Activated T-cell treated with anti-CD3 and anti-CD28 coated beads for 4 hours (primary cell): ENCODE measurements at regions not wholly inside any gene's neighbourhood (a gene's known extent, or its start where the extent isn't known, plus 50 kb on each side); places are given as distances from the start of the nearest gene placed in this dataset.
"Not testable (repeated sequence)": the region's sequence is repeated elsewhere in the genome, so short reads cannot be mapped to it uniquely, and the experiment has no call there.

Experiments used
- DNase-seq: peaks from one replicate; pipeline ENCODE4 v3.0.0-alpha.2; 2020

- not testable (repeated sequence) for DNase-seq
These were observed 113.1 kb upstream of the AKAP13 start for GRCh38 chr15:85267158-85267857.

- no peak for DNase-seq
These were observed 105.9 kb upstream of the AKAP13 start for GRCh38 chr15:85274315-85275050.

GRCh38 chr15:85276508-85276907 is 103.9 kb upstream of the AKAP13 start:
- DNase-seq: no peak

- DNase-seq: no peak
These were observed 103.5 kb upstream of the AKAP13 start for GRCh38 chr15:85276921-85277320.

- DNase-seq: no peak
These were observed 102.5 kb upstream of the AKAP13 start for GRCh38 chr15:85277847-85278370.

- DNase-seq: no peak
These were observed 100.2 kb upstream of the AKAP13 start for GRCh38 chr15:85280203-85280602.

GRCh38 chr15:85281293-85281882 is 99.0 kb upstream of the AKAP13 start:
- no peak for DNase-seq

GRCh38 chr15:85282504-85283115 is 97.8 kb upstream of the AKAP13 start:
- no peak for DNase-seq

- not testable (repeated sequence) for DNase-seq
These were observed 96.6 kb upstream of the AKAP13 start for GRCh38 chr15:85283815-85284214.

- no peak for DNase-seq
These were observed 95.9 kb upstream of the AKAP13 start for GRCh38 chr15:85284497-85284896.

GRCh38 chr15:85289677-85290365 is 90.6 kb upstream of the AKAP13 start:
- no peak for DNase-seq

GRCh38 chr15:85292583-85292982 is 87.8 kb upstream of the AKAP13 start:
- not testable (repeated sequence) for DNase-seq

GRCh38 chr15:85296615-85297402 is 83.6 kb upstream of the AKAP13 start:
- DNase-seq: peak; percentile 67

GRCh38 chr15:85297537-85297936 is 82.9 kb upstream of the AKAP13 start:
- DNase-seq: no peak

- DNase-seq: no peak
These were observed 82.0 kb upstream of the AKAP13 start for GRCh38 chr15:85298366-85298765.

- DNase-seq: no peak
These were observed 81.5 kb upstream of the AKAP13 start for GRCh38 chr15:85298941-85299340.

GRCh38 chr15:85302271-85302670 is 78.1 kb upstream of the AKAP13 start:
- DNase-seq: no peak

GRCh38 chr15:85305050-85305449 is 75.4 kb upstream of the AKAP13 start:
- no peak for DNase-seq

- no peak for DNase-seq
These were observed 73.3 kb upstream of the AKAP13 start for GRCh38 chr15:85306946-85307686.

GRCh38 chr15:85307687-85308045 is 72.7 kb upstream of the AKAP13 start:
- no peak for DNase-seq

GRCh38 chr15:85311647-85312046 is 68.8 kb upstream of the AKAP13 start:
- DNase-seq: no peak
